WI38 (cell line): ENCODE measurements at regions not wholly inside any gene's neighbourhood (a gene's known extent, or its start where the extent isn't known, plus 50 kb on each side); places are given as distances from the start of the nearest gene placed in this dataset.
"Not testable (repeated sequence)": the region's sequence is repeated elsewhere in the genome, so short reads cannot be mapped to it uniquely, and the experiment has no call there.

Experiments used
- H3K4me3 ChIP-seq: 2 replicates; pipeline ENCODE4 v1.5.1; 2011; ENCODE audit warnings: low read depth, mild to moderate bottlenecking, control low read depth, low read length
- TF ChIP-seq, protein P1 (sequence below): IDR thresholded peaks from 2 replicates; pipeline ENCODE4 v1.5.1; 2012; ENCODE audit warnings: low read depth, mild to moderate bottlenecking, control low read depth, low read length

- no peak overlapping the region for H3K4me3 ChIP-seq
- TF ChIP-seq, protein P1, sequence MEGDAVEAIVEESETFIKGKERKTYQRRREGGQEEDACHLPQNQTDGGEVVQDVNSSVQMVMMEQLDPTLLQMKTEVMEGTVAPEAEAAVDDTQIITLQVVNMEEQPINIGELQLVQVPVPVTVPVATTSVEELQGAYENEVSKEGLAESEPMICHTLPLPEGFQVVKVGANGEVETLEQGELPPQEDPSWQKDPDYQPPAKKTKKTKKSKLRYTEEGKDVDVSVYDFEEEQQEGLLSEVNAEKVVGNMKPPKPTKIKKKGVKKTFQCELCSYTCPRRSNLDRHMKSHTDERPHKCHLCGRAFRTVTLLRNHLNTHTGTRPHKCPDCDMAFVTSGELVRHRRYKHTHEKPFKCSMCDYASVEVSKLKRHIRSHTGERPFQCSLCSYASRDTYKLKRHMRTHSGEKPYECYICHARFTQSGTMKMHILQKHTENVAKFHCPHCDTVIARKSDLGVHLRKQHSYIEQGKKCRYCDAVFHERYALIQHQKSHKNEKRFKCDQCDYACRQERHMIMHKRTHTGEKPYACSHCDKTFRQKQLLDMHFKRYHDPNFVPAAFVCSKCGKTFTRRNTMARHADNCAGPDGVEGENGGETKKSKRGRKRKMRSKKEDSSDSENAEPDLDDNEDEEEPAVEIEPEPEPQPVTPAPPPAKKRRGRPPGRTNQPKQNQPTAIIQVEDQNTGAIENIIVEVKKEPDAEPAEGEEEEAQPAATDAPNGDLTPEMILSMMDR = no peak
Measured at GRCh38 chr4:179051206-179051605, 1609.0 kb upstream of the AGA start.

DNA sequence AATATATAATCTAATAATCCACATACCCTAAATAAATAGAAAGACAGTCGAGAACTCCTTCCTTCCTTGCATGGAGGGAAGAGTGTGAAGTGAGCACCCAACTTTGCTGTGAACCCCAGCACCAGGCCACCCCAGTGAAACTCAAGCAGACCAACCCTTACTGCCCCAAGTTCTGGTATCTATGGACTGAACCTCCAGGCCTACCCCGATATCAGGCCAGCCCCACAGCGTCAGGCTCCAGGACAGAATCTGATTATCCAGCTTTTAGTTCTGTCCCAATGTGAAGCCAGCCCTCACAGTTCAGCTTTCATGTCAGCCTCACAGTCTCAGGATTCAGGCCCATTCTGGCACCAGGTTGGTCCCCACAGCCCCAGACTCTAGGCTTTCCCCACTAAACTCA is 1617.2 kb upstream of the AGA start:
- H3K4me3 ChIP-seq = no peak overlapping the region
- TF ChIP-seq, protein P1 = no peak

GRCh38 chr4:179066254-179066653 is 1624.0 kb upstream of the AGA start:
- H3K4me3 ChIP-seq = not testable (repeated sequence)

DNA sequence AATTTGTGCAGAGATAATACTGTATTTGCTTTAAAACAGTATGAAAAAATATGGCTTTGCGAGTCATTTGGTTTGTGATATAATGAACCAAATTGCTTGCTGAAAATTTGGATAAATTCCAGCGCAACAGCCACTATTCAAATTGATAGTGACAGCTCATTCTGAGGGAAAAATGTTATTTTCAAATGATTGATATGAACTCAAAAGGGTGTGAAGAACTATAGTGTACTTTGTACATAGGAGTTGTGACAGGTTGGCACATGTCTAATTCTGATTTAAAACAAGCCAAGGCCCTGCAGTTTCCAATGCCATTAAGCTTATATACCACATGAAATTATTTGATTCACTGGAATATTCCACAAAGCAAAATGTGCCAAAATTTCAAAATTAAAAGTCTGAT is 1628.9 kb upstream of the AGA start:
- no peak overlapping the region for H3K4me3 ChIP-seq
- TF ChIP-seq, protein P1 = no peak

- no peak overlapping the region for H3K4me3 ChIP-seq
- TF ChIP-seq, protein P1 = no peak
Measured at GRCh38 chr4:179076865-179077264, 1634.6 kb upstream of the AGA start.

- no peak overlapping the region for H3K4me3 ChIP-seq
- TF ChIP-seq, protein P1 = no peak
Measured at GRCh38 chr4:179095585-179096221, 1653.5 kb upstream of the AGA start.

DNA sequence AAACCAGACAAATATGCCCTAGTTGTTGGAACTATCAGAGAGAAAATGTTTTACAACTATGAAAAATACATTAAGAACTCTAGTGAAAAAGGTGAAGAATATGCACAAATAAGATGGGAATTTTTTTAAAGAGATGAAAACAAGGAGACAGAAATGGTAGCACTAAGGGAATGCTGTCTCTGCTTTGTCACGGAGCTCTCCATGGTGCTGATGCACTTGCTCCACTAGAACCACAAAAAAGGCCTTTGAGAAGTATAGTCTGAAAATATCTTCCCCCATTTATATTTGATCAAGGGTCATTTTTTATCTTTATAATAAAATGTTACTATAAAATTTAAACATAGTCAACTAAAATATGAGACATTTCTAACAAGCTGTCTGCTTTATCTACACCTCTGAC is 1655.5 kb upstream of the AGA start:
- TF ChIP-seq, protein P1 = no peak
- no peak overlapping the region for H3K4me3 ChIP-seq

GRCh38 chr4:179110356-179110755 is 1668.1 kb upstream of the AGA start:
- TF ChIP-seq, protein P1 = no peak
- no peak overlapping the region for H3K4me3 ChIP-seq
